ENCODE measurements at regions not wholly inside any gene's neighbourhood (a gene's known extent, or its start where the extent isn't known, plus 50 kb on each side); places are given as distances from the start of the nearest gene placed in this dataset.
A peak's percentile ranks its signal among the peaks of the same experiment; 100 is the strongest.

GRCh38 chr4:137981277-137981676 lies 260.9 kb downstream of the SLC7A11 start:
- no peaks in the 10 kb centered on the region for H3K4me1 ChIP-seq (ENCODE audit: insufficient read depth, low read length, poor library complexity, severe bottlenecking)
- POLR2A ChIA-PET, result interaction anchor here (0.7 kb wide), 1 partner anchor 88 kb away, joined by 3 read pairs; no protein-coding TSS in a partner anchor
- CTCF ChIA-PET (ENCODE audit: unreplicated experiment), result no interaction called here
- H3K9me2 ChIP-seq (ENCODE audit: insufficient read depth, low read length), result no peaks in the 10 kb centered on the region
- no peak overlapping the region for H3K4me3 ChIP-seq (ENCODE audit: low read depth, low read length, poor library complexity, severe bottlenecking)
- no TSS peak for BruUV-seq (replicated peaks)
- H3K9me3 ChIP-seq (ENCODE audit: low read length), result no peaks in the 10 kb centered on the region
- TF ChIP-seq EZH2phosphoT487 (IDR thresholded peaks at IDR 0.05; ENCODE audit: borderline replicate concordance, low read depth, low read length), result no peak
- 0 out of 2 replicates have a peak, but pooled peaks have one; percentile 15 for TF ChIP-seq CTCF (conservative IDR thresholded peaks at IDR 0.05; ENCODE audit: low read length)
- intact Hi-C loops (cut with micrococcal nuclease; ENCODE audit: unreplicated experiment), result no loop called here
- no peaks in the 10 kb centered on the region for H4K20me1 ChIP-seq (ENCODE audit: insufficient read depth, low read length)
- no peaks in the 10 kb centered on the region for H3K36me3 ChIP-seq (ENCODE audit: insufficient read depth, low read length)
- no peak for DNase-seq (ENCODE audit: low spot score)
- H3K4me2 ChIP-seq (ENCODE audit: low read length), result no peak overlapping the region
- no peak overlapping the region for H2AFZ ChIP-seq (ENCODE audit: low read length)
- no peak overlapping the region for H3K27ac ChIP-seq (ENCODE audit: low read depth, low read length, poor library complexity, severe bottlenecking)
- H3K79me2 ChIP-seq (ENCODE audit: insufficient read depth, low read depth, low read length), result no peaks in the 10 kb centered on the region

GRCh38 chr4:137980641-137981040 lies 261.5 kb downstream of the SLC7A11 start:
- Histone ChIP-seq H3K4me1 (ENCODE audit: insufficient read depth, low read length, poor library complexity, severe bottlenecking) (no peaks in the 10 kb centered on the region), H4K20me1 (ENCODE audit: insufficient read depth, low read length) (no peaks in the 10 kb centered on the region), H3K36me3 (ENCODE audit: insufficient read depth, low read length) (no peaks in the 10 kb centered on the region), H3K79me2 (ENCODE audit: insufficient read depth, low read depth, low read length) (no peaks in the 10 kb centered on the region), H3K27ac (ENCODE audit: low read depth, low read length, poor library complexity, severe bottlenecking) (no peak overlapping the region), H2AFZ (ENCODE audit: low read length) (no peak overlapping the region), H3K9me2 (ENCODE audit: insufficient read depth, low read length) (no peaks in the 10 kb centered on the region), H3K9me3 (ENCODE audit: low read length) (no peaks in the 10 kb centered on the region), H3K4me3 (ENCODE audit: low read depth, low read length, poor library complexity, severe bottlenecking) (no peak overlapping the region), H3K4me2 (ENCODE audit: low read length) (no peak overlapping the region)
- CTCF ChIA-PET (ENCODE audit: unreplicated experiment), result no interaction called here
- intact Hi-C loops (cut with micrococcal nuclease; ENCODE audit: unreplicated experiment), result no loop called here
- TF ChIP-seq EZH2phosphoT487 (IDR thresholded peaks at IDR 0.05; ENCODE audit: borderline replicate concordance, low read depth, low read length) (no peak), CTCF (conservative IDR thresholded peaks at IDR 0.05; ENCODE audit: low read length) (no peak)
- DNase-seq (ENCODE audit: low spot score), result no peak
- POLR2A ChIA-PET, result interaction anchor here (0.6 to 0.7 kb wide), 3 partner anchors 48 to 988 kb away, joined by 3 read pairs; no protein-coding TSS in a partner anchor
- BruUV-seq (replicated peaks), result no TSS peak

- H3K4me3 ChIP-seq (ENCODE audit: low read depth, low read length, poor library complexity, severe bottlenecking), result no peak overlapping the region
- H3K36me3 ChIP-seq (ENCODE audit: insufficient read depth, low read length), result no peaks in the 10 kb centered on the region
- H3K9me3 ChIP-seq (ENCODE audit: low read length), result no peaks in the 10 kb centered on the region
- no peak overlapping the region for H2AFZ ChIP-seq (ENCODE audit: low read length)
- ChIA-PET POLR2A (interaction anchor here (0.6 kb wide), 2 partner anchors 47 to 989 kb away, joined by 3 read pairs; no protein-coding TSS in a partner anchor), CTCF (ENCODE audit: unreplicated experiment) (no interaction called here)
- no peak for DNase-seq (ENCODE audit: low spot score)
- intact Hi-C loops (cut with micrococcal nuclease; ENCODE audit: unreplicated experiment), result no loop called here
- H3K9me2 ChIP-seq (ENCODE audit: insufficient read depth, low read length), result no peaks in the 10 kb centered on the region
- H4K20me1 ChIP-seq (ENCODE audit: insufficient read depth, low read length), result no peaks in the 10 kb centered on the region
- TF ChIP-seq CTCF (conservative IDR thresholded peaks at IDR 0.05; ENCODE audit: low read length) (no peak), EZH2phosphoT487 (IDR thresholded peaks at IDR 0.05; ENCODE audit: borderline replicate concordance, low read depth, low read length) (no peak)
- no TSS peak for BruUV-seq (replicated peaks)
- H3K4me2 ChIP-seq (ENCODE audit: low read length), result no peak overlapping the region
- no peaks in the 10 kb centered on the region for H3K4me1 ChIP-seq (ENCODE audit: insufficient read depth, low read length, poor library complexity, severe bottlenecking)
- H3K79me2 ChIP-seq (ENCODE audit: insufficient read depth, low read depth, low read length), result no peaks in the 10 kb centered on the region
- H3K27ac ChIP-seq (ENCODE audit: low read depth, low read length, poor library complexity, severe bottlenecking), result no peak overlapping the region
Observed at GRCh38 chr4:137979938-137980337, 262.2 kb downstream of the SLC7A11 start.
